Psoas muscle (tissue), 7 donors: ENCODE measurements at regions not wholly inside any gene's neighbourhood (a gene's known extent, or its start where the extent isn't known, plus 50 kb on each side); places are given as distances from the start of the nearest gene placed in this dataset.

Experiments used
- ATAC-seq, 4 donors: fragments of 200-7000 bp; cut with Tn5 transposase; one replicate each; pipeline ENCODE4 v1.9.1; 2020; ENCODE audit warnings: moderate library complexity in 3 of 4, mild to moderate bottlenecking in 2 of 4
- DNase-seq, 2 donors: peaks; one replicate each; pipeline ENCODE4 v3.0.0-alpha.2; 2020
- H3K27ac ChIP-seq: fragments of 200-600 bp; one replicate; pipeline ENCODE4 v1.8.0; 2022
- H3K27me3 ChIP-seq, 3 donors: fragments of 200-600 bp in 1 of 3; one replicate each; pipeline versions ENCODE4 v1.6.1 to v1.8.0; 2013 to 2022; ENCODE audit warnings: low read length in 2 of 3, mild to moderate bottlenecking in 2 of 3, moderate library complexity in 1 of 3; ENCODE audit not compliant: insufficient read depth in 3 of 3
- H3K36me3 ChIP-seq, 2 donors: fragments of 200-600 bp in 1 of 2; one replicate each; pipeline versions ENCODE4 v1.6.1 to v1.8.0; 2013 to 2022; ENCODE audit warnings: low read depth in 1 of 2, mild to moderate bottlenecking in 1 of 2, moderate library complexity in 1 of 2; ENCODE audit not compliant: insufficient read depth in 1 of 2
- H3K4me1 ChIP-seq: fragments of 200-600 bp; one replicate; pipeline ENCODE4 v1.8.0; 2022
- H3K4me3 ChIP-seq: fragments of 200-600 bp; one replicate; pipeline ENCODE4 v1.8.0; 2022; ENCODE audit warnings: mild to moderate bottlenecking
- H3K9me3 ChIP-seq: fragments of 200-600 bp; one replicate; pipeline ENCODE4 v1.8.0; 2022
- WGBS, 3 donors: extraction: QIAGEN DNeasy Blood & Tissue Kit; methylation state at CpG; one replicate each; pipeline versions ENCODE4 v1.1.6 to v1.1.7; 2013; 5-methylcytosine and 5-hydroxymethylcytosine counted together
- intact Hi-C, 2 donors: fragments of 100-400 bp; cut with DNase I; formaldehyde crosslinking; loops; one replicate each; pipeline versions ENCODE4 v1.11.0 to v1.14.2; 2022
- TF ChIP-seq, protein P1 (sequence below): fragments of 200-600 bp; IDR thresholded peaks from one replicate; pipeline ENCODE4 v1.8.0; 2022; ENCODE audit warnings: antibody characterized with exemption
- donor health status: healthy with polysubstance abuse.
- donor health status: DM: no; HTN: no; CAD: no; lungs with moderate emphysema.
- donor health status: Bipolar disorder and iron deficiency.
- donor health status: healthy.
- donor health status: DM: yes; HTN: yes; CAD: no.
- donor health status: DM: no; HTN: no; CAD: no.
- donor health status: DM: yes; HTN: yes; CAD: no.

DNA sequence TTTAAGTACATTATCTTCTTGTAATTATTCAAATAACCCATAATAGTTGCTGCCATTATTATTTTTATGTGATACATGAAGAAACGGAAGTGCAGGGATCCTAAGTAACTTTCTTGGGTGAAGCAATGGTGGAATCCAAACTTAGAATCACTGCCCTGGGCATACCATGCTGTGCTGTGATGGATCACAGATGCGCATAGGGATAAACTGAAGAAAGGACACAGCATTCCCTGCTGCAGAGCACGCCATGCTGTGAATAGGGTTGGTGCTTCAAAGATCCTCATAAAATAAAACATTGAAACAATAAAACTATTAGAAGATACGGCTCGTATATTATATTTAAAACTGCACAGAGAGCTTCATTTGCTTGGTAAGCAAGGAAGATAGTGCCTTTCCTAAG, 211.7 kb upstream of the ADAMTS16 start:
- Histone ChIP-seq H3K36me3 (no peaks in the 10 kb centered on the region), H3K27ac (no peak overlapping the region), H3K27me3 (no peaks in the 10 kb centered on the region), H3K4me3 (no peak overlapping the region), H3K4me1 (no peaks in the 10 kb centered on the region), H3K9me3 (peaks cover 14% of the 10 kb centered on the region)
- TF ChIP-seq, protein P1, sequence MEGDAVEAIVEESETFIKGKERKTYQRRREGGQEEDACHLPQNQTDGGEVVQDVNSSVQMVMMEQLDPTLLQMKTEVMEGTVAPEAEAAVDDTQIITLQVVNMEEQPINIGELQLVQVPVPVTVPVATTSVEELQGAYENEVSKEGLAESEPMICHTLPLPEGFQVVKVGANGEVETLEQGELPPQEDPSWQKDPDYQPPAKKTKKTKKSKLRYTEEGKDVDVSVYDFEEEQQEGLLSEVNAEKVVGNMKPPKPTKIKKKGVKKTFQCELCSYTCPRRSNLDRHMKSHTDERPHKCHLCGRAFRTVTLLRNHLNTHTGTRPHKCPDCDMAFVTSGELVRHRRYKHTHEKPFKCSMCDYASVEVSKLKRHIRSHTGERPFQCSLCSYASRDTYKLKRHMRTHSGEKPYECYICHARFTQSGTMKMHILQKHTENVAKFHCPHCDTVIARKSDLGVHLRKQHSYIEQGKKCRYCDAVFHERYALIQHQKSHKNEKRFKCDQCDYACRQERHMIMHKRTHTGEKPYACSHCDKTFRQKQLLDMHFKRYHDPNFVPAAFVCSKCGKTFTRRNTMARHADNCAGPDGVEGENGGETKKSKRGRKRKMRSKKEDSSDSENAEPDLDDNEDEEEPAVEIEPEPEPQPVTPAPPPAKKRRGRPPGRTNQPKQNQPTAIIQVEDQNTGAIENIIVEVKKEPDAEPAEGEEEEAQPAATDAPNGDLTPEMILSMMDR = no peak
- ATAC-seq (no peak), DNase-seq (no peak)
- intact Hi-C loops = no loop called here
- WGBS, 3 donors = 90 to 95% (median 93%) methylated on average over 5 of the region's 5 CpGs

DNA sequence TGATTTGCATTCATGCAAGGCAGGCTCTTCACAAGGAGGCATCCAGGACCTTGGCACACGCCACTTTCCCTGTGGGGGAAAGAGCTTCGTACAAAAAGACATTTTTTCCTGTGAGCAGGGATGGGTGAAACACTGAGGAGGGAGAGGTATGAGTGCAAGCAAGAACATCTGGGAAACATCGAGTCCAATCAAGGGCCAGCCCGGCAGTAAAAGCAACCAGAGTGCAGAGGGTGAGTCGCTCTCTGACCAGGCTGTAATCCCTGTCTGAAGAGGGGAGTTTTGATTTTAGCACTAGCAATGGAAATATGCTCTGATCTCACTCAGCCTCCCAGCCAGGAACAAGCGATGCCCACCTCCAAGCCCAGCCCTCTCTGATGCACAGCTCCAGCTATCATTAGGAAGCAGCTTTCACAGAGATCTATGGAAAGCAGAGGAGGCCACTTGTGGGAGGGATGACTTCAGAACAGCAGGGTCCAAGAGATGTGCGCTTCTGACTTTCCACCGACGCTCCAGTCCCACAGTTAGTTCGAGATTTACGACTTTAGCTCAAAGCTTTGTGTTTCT, 211.0 kb upstream of the ADAMTS16 start:
- H3K27me3 ChIP-seq = no peaks in the 10 kb centered on the region
- no peak overlapping the region for H3K27ac ChIP-seq
- peaks cover 19% of the 10 kb centered on the region for H3K9me3 ChIP-seq
- no peaks in the 10 kb centered on the region for H3K4me1 ChIP-seq
- ATAC-seq (no peak), DNase-seq (no peak)
- 64 to 69% (median 66%) methylated on average over 11 of the region's 11 CpGs for WGBS, 3 donors
- no peak overlapping the region for H3K4me3 ChIP-seq
- intact Hi-C loops = no loop called here
- TF ChIP-seq, protein P1 = no peak
- no peaks in the 10 kb centered on the region for H3K36me3 ChIP-seq

DNA sequence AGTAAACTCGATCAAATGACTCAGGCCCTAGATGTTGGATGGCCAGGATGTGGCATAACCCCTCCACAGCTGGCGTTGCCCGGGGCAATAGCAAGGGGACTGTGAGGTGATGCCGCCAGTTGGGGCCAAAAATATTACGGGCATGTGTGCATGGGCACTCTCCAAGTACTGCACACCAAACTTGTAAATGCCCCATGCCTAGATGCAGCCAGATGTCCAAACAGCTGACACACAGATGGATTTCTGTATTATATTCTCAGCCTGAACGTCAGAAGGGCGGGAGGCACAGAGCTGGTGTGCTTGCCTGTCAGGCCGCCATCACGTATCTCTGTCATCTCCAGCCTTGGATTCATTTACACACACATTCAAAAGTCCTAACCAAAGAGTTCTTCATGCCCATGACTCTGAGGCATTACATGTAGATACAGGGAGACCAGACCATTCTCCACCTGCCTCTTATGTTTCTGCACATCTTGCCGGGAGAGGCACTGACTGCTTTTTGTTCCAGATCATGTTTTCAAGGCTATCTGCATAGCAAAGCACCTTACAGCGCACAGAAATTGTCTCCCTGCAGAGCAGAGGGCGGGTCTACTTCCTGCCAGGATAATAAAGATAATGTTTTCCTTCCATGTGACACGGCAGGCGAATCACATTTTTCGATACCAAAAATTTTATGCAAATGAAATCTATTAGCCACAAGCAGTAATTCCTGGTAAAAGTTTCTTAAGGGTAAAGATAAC, 200.9 kb upstream of the ADAMTS16 start:
- Histone ChIP-seq H3K4me3 (no peak overlapping the region), H3K27me3 (peaks cover 0 to 4% (median 0%) of the 10 kb centered on the region in 3 donors), H3K9me3 (no peaks in the 10 kb centered on the region), H3K4me1 (no peaks in the 10 kb centered on the region), H3K36me3 (no peaks in the 10 kb centered on the region), H3K27ac (no peak overlapping the region)
- no peak for ATAC-seq
- TF ChIP-seq, protein P1 = no peak
- DNase-seq = no peak
- intact Hi-C loops = no loop called here
- WGBS, 3 donors = 37 to 54% (median 42%) methylated on average over 15 of the region's 15 CpGs

DNA sequence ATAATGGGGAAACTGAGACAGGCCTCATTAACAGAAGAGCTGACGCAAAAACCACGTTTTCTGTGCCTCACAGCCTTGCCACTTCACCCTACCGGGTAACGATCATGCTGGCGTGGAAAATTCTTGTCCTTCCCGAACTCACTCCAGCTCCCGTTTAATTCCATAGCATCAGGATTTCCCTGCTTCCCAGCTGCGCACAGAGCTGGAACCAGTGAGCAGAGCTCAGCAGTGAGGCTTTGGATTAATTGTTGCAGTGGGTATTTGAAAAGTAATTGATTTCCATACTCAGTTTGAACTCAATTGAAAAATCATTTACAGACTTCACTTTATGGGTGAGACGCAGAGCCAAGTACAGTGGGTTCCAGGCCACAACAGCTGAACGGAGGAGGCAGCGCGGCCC, 199.0 kb upstream of the ADAMTS16 start:
- TF ChIP-seq, protein P1 = no peak
- DNase-seq (no peak), ATAC-seq (no peak)
- intact Hi-C loops = loop anchor here (5.0 kb wide), 2 partner anchors 59 to 64 kb away; no protein-coding TSS in a partner anchor
- WGBS, 3 donors = 55 to 62% (median 57%) methylated on average over 12 of the region's 12 CpGs
- Histone ChIP-seq H3K9me3 (no peaks in the 10 kb centered on the region), H3K4me3 (no peak overlapping the region), H3K27ac (no peak overlapping the region), H3K4me1 (no peaks in the 10 kb centered on the region), H3K36me3 (no peaks in the 10 kb centered on the region), H3K27me3 (peaks cover 0 to 4% (median 0%) of the 10 kb centered on the region in 3 donors)
